GM19397 (cell line): ENCODE measurements at regions not wholly inside any gene's neighbourhood (a gene's known extent, or its start where the extent isn't known, plus 50 kb on each side); places are given as distances from the start of the nearest gene placed in this dataset.
"Not testable (repeated sequence)": the region's sequence is repeated elsewhere in the genome, so short reads cannot be mapped to it uniquely, and the experiment has no call there.

Experiments
- ATAC-seq: cut with Tn5 transposase; IDR thresholded peaks from one replicate; pipeline ENCODE4 v1.9.1; 2021; ENCODE audit warnings: mild to moderate bottlenecking, moderate library complexity; ENCODE audit not compliant: unreplicated experiment

- no peak for ATAC-seq
These were observed 398.9 kb downstream of the IGSF11 start for GRCh38 chr3:118635711-118636110.

GRCh38 chr3:118636841-118637240 is 397.8 kb downstream of the IGSF11 start:
- no peak for ATAC-seq

- no peak for ATAC-seq
These were observed 396.8 kb downstream of the IGSF11 start for GRCh38 chr3:118637846-118638245.

GRCh38 chr3:118641608-118642007 is 393.0 kb downstream of the IGSF11 start:
- ATAC-seq = peak; percentile 80

GRCh38 chr3:118671192-118671591 is 363.5 kb downstream of the IGSF11 start:
- ATAC-seq = no peak

- ATAC-seq = no peak
These were observed 359.3 kb downstream of the IGSF11 start for GRCh38 chr3:118675305-118675704.

GRCh38 chr3:118678663-118679062 is 356.0 kb downstream of the IGSF11 start:
- not testable (repeated sequence) for ATAC-seq

GRCh38 chr3:118682921-118683320 is 351.7 kb downstream of the IGSF11 start:
- ATAC-seq = no peak

GRCh38 chr3:118683636-118684035 is 351.0 kb downstream of the IGSF11 start:
- no peak for ATAC-seq

GRCh38 chr3:118688396-118688884 is 346.2 kb downstream of the IGSF11 start:
- ATAC-seq = no peak

- ATAC-seq = no peak
These were observed 342.2 kb downstream of the IGSF11 start for GRCh38 chr3:118692416-118692815.

GRCh38 chr3:118705487-118706219 is 329.0 kb downstream of the IGSF11 start:
- no peak for ATAC-seq

- ATAC-seq = no peak
These were observed 326.7 kb downstream of the IGSF11 start for GRCh38 chr3:118707991-118708390.

GRCh38 chr3:118710532-118710931 is 324.1 kb downstream of the IGSF11 start:
- no peak for ATAC-seq

GRCh38 chr3:118713502-118714207 is 321.0 kb downstream of the IGSF11 start:
- ATAC-seq = no peak

- ATAC-seq = no peak
These were observed 319.8 kb downstream of the IGSF11 start for GRCh38 chr3:118714800-118715199.

GRCh38 chr3:118729546-118729945 is 305.1 kb downstream of the IGSF11 start:
- ATAC-seq = no peak

- no peak for ATAC-seq
These were observed 300.0 kb downstream of the IGSF11 start for GRCh38 chr3:118734664-118735063.

- no peak for ATAC-seq
These were observed 298.5 kb downstream of the IGSF11 start for GRCh38 chr3:118736107-118736506.

- no peak for ATAC-seq
These were observed 293.8 kb downstream of the IGSF11 start for GRCh38 chr3:118740722-118741290.

- no peak for ATAC-seq
These were observed 291.9 kb downstream of the IGSF11 start for GRCh38 chr3:118742760-118743159.

GRCh38 chr3:118744186-118744585 is 290.5 kb downstream of the IGSF11 start:
- no peak for ATAC-seq
